Gastroesophageal sphincter (tissue), 4 donors: ENCODE measurements at regions not wholly inside any gene's neighbourhood (a gene's known extent, or its start where the extent isn't known, plus 50 kb on each side); places are given as distances from the start of the nearest gene placed in this dataset.
"Not testable (repeated sequence)": the region's sequence is repeated elsewhere in the genome, so short reads cannot be mapped to it uniquely, and the experiment has no call there.

Experiments
- ATAC-seq: fragments of 150-250 bp; one replicate; pipeline ENCODE4 v1.9.1; 2016; ENCODE audit warnings: mild to moderate bottlenecking, moderate library complexity
- H3K27ac ChIP-seq, 4 donors: fragments of 200-600 bp; sonication (generic) in 3 of 4; 1 replicate in 3 of 4; 2 replicates in 1 of 4; pipeline ENCODE4 v1.5.1; 2016 to 2019
- H3K27me3 ChIP-seq: fragments of 200-600 bp; sonication (generic); one replicate; pipeline ENCODE4 v1.5.1; 2019
- H3K36me3 ChIP-seq, 2 donors: fragments of 200-600 bp; sonication (generic); one replicate each; pipeline ENCODE4 v1.5.1; 2019; ENCODE audit warnings: control low read depth in 1 of 2
- H3K4me1 ChIP-seq, 3 donors: fragments of 200-600 bp; sonication (generic); 1 replicate in 2 of 3; 2 replicates in 1 of 3; pipeline ENCODE4 v1.5.1; 2016 to 2019; ENCODE audit warnings: control low read depth in 2 of 3
- H3K4me3 ChIP-seq, 2 donors: fragments of 200-600 bp; sonication (generic); one replicate each; pipeline ENCODE4 v1.5.1; 2019; ENCODE audit warnings: mild to moderate bottlenecking in 1 of 2, moderate library complexity in 1 of 2
- H3K9me3 ChIP-seq, 3 donors: fragments of 200-600 bp; sonication (generic); one replicate each; pipeline ENCODE4 v1.5.1; 2017 to 2019; ENCODE audit warnings: control low read depth in 2 of 3
- CTCF ChIP-seq, 4 experiments: fragments of 200-600 bp in 2 of 4; fragments of 450-650 bp in 2 of 4; sonication (generic) in 1 of 4; IDR thresholded peaks; one replicate each; pipeline ENCODE4 v1.5.1; 2017 to 2019; ENCODE audit warnings: antibody characterized with exemption in 4 of 4, mild to moderate bottlenecking in 2 of 4, moderate library complexity in 2 of 4
- EP300 ChIP-seq: sonication (generic); formaldehyde crosslinking; IDR thresholded peaks from one replicate; pipeline ENCODE4 v1.6.1; 2017; ENCODE audit warnings: antibody characterized with exemption, mild to moderate bottlenecking
- POLR2A ChIP-seq, 2 donors: fragments of 450-650 bp; IDR thresholded peaks; one replicate each; pipeline ENCODE4 v1.6.1; 2017; ENCODE audit warnings: antibody characterized with exemption in 2 of 2, mild to moderate bottlenecking in 2 of 2, moderate library complexity in 1 of 2
- POLR2AphosphoS5 ChIP-seq: sonication (generic); formaldehyde crosslinking; IDR thresholded peaks from one replicate; pipeline ENCODE4 v1.6.1; 2017; ENCODE audit warnings: antibody characterized with exemption
- WGBS, 2 donors: methylation state at CpG; one replicate each; pipeline ENCODE4 v1.1.5; 2018; ENCODE audit warnings: low coverage in 1 of 2; 5-methylcytosine and 5-hydroxymethylcytosine counted together

- H3K36me3 ChIP-seq: no peaks in the 10 kb centered on the region
- no peak for TF ChIP-seq POLR2A (IDR thresholded peaks at IDR 0.05)
- TF ChIP-seq EP300: no peak
- TF ChIP-seq CTCF (IDR thresholded peaks at IDR 0.05): no peak
- no peak for TF ChIP-seq POLR2AphosphoS5
- no peak for ATAC-seq
- no peak overlapping the region for H3K27ac ChIP-seq
- WGBS, 2 donors: 80 to 81% methylated on average over 3 of the region's 3 CpGs
- H3K4me1 ChIP-seq: no peaks in the 10 kb centered on the region
- H3K9me3 ChIP-seq: no peaks in the 10 kb centered on the region
- H3K4me3 ChIP-seq: no peak overlapping the region
- no peaks in the 10 kb centered on the region for H3K27me3 ChIP-seq
Observed at GRCh38 chr2:16911746-16912145, 246.1 kb upstream of the CYRIA start.

- Histone ChIP-seq H3K4me3 (no peak overlapping the region), H3K9me3 (no peaks in the 10 kb centered on the region), H3K4me1 (no peaks in the 10 kb centered on the region), H3K27ac (no peak overlapping the region), H3K27me3 (no peaks in the 10 kb centered on the region), H3K36me3 (no peaks in the 10 kb centered on the region)
- no peak for ATAC-seq
- TF ChIP-seq EP300 (no peak), CTCF (IDR thresholded peaks at IDR 0.05) (no peak), POLR2AphosphoS5 (no peak), POLR2A (IDR thresholded peaks at IDR 0.05) (no peak)
- 62 to 78% methylated on average over 1 of the region's 1 CpG for WGBS, 2 donors
Observed at GRCh38 chr2:16908656-16909055, 243.0 kb upstream of the CYRIA start.

- no peak for ATAC-seq
- H3K4me1 ChIP-seq: no peaks in the 10 kb centered on the region
- no peaks in the 10 kb centered on the region for H3K36me3 ChIP-seq
- 43 to 75% methylated on average over 1 to 3 of the region's 3 CpGs for WGBS, 2 donors
- H3K27me3 ChIP-seq: no peaks in the 10 kb centered on the region
- no peak overlapping the region for H3K27ac ChIP-seq
- no peaks in the 10 kb centered on the region for H3K9me3 ChIP-seq
- no peak overlapping the region for H3K4me3 ChIP-seq
- TF ChIP-seq POLR2A (IDR thresholded peaks at IDR 0.05): no peak
- no peak for TF ChIP-seq POLR2AphosphoS5
- TF ChIP-seq EP300: no peak
- no peak for TF ChIP-seq CTCF (IDR thresholded peaks at IDR 0.05)
Observed at GRCh38 chr2:16907645-16908282, 242.1 kb upstream of the CYRIA start.

GRCh38 chr2:16905325-16905724 is 239.7 kb upstream of the CYRIA start:
- H3K27ac ChIP-seq, H3K4me1 ChIP-seq, H3K4me3 ChIP-seq, H3K27me3 ChIP-seq, ATAC-seq, H3K36me3 ChIP-seq, H3K9me3 ChIP-seq: not testable (repeated sequence)
- 97 to 100% methylated on average over 3 to 5 of the region's 5 CpGs for WGBS, 2 donors

GRCh38 chr2:16900405-16901025 is 234.9 kb upstream of the CYRIA start:
- Histone ChIP-seq H3K9me3 (no peaks in the 10 kb centered on the region), H3K4me1 (no peaks in the 10 kb centered on the region), H3K27ac (no peak overlapping the region), H3K36me3 (no peaks in the 10 kb centered on the region), H3K4me3 (no peak overlapping the region), H3K27me3 (no peaks in the 10 kb centered on the region)
- ATAC-seq: no peak
- TF ChIP-seq EP300 (no peak), POLR2AphosphoS5 (no peak), POLR2A (IDR thresholded peaks at IDR 0.05) (no peak), CTCF (IDR thresholded peaks at IDR 0.05) (no peak)
- WGBS, 2 donors: 58 to 66% methylated on average over 6 of the region's 6 CpGs
